Right forelimb (tissue), 1 donor: ENCODE measurements at regions not wholly inside any gene's neighbourhood (a gene's known extent, or its start where the extent isn't known, plus 50 kb on each side); places are given as distances from the start of the nearest gene placed in this dataset.
A peak's percentile ranks its signal among the peaks of the same experiment; 100 is the strongest.

ENCODE experiments used
- DNase-seq: peaks from one replicate; pipeline ENCODE4 v3.0.0-alpha.2; 2018

- DNase-seq: peak; percentile 63
Observed at GRCh38 chr15:62558640-62559380, 393.7 kb upstream of the C2CD4B start.

- DNase-seq: no peak
Observed at GRCh38 chr15:62559381-62559733, 394.3 kb upstream of the C2CD4B start.

DNA sequence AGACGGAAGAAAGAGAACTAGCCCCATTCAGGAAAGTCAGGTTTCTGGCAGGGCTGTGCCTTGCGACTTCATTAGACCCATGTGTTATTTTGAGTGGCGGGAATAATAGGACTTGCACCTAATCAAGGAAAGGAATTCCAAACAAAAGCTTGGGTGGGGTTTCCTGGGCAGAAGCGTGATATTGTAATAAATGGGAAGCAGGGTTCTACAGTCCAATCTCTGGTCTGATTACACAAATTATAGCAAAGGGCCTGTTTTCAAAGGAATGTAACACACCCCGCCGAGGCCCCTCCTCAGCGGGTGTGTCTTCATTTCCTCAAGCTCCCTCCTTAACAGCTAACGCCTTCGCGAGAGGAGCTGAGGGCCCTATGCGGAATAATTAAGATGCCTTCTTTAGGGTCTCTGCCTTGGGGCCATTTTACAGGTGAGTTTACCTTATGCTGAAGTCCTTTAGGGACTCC is 396.0 kb upstream of the C2CD4B start:
- no peak for DNase-seq

GRCh38 chr15:62561571-62561970 is 396.5 kb upstream of the C2CD4B start:
- DNase-seq: no peak

- no peak for DNase-seq
Observed at GRCh38 chr15:62564886-62565633, 400.0 kb upstream of the C2CD4B start.

DNA sequence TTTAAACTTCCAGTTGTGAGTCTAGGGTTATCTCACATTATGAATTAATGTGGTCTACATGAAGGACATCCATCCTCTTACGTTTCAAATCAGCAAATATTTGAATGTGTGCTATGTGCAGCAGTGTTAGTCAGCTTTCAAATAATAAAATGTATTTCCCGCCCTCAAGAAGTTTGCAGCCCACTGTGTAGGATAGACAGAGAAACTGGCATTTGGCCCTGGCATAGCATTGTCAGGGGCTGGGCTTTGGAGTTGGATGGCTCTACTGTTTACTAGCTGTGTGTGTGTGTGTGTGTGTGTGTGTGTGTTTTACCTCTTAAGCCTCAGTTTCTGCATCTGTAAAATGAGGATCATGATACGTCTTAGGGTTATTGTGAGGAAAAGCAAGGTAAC is 400.5 kb upstream of the C2CD4B start:
- no peak for DNase-seq

- no peak for DNase-seq
Observed at GRCh38 chr15:62566248-62566647, 401.2 kb upstream of the C2CD4B start.

DNA sequence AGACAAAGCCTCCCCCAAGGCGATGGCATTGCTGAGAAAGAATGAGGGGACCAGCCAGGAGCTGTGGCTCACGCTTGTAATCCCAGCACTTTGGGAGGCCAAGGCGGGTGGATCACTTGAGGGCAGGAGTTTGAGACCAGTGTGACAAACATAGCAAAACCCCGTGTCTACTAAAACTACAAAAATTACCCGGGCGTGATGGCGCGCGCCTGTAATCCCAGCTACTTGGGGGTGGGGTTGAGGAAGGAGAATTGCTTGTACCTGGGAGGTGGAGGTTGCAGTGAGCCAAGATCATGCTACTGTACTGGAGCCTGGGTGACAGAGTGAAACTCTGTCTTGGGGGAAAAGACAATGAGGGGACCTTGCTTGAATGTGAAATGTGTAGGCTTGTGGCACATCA is 402.4 kb upstream of the C2CD4B start:
- no peak for DNase-seq

DNA sequence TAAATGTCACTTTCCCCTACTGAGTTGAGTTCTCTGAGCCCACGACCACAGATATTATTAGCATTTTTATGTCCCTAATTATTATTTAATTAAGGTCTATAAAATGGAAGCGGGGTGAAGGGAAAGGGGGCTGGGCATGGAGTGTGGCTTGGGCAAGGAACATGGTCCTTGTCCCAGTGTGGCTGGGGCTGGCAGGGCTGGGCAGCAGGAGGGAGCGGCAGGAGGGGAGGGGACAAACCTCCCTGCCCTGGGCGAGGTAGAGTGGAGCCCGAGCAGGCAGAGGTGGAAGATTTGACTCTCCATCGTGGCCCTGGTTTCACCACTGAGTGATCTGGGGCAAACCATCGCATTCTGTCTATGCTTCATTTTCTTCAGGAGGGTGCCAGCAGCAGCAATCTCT is 402.9 kb upstream of the C2CD4B start:
- DNase-seq: no peak

GRCh38 chr15:62568702-62569101 is 403.6 kb upstream of the C2CD4B start:
- no peak for DNase-seq

GRCh38 chr15:62569460-62570404 is 404.6 kb upstream of the C2CD4B start:
- DNase-seq: no peak

DNA sequence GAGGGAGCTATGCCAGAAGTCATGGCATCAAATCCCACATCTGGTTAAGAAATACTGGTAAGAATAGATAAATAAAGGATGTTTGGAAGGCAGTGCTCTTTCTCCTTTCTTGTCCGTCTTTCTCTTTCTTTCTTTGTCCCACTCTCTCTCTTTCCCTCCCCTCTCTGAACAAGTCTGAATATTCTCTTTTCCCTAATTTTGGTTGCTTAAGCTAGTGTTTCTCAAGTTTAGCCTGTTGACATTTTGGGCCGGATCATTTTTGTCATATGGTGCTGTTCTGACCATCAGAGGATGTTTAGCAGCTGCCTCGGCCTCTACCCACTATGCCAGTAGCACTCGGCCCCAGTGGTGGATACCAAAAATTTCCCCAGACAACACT is 405.3 kb upstream of the C2CD4B start:
- no peak for DNase-seq

DNA sequence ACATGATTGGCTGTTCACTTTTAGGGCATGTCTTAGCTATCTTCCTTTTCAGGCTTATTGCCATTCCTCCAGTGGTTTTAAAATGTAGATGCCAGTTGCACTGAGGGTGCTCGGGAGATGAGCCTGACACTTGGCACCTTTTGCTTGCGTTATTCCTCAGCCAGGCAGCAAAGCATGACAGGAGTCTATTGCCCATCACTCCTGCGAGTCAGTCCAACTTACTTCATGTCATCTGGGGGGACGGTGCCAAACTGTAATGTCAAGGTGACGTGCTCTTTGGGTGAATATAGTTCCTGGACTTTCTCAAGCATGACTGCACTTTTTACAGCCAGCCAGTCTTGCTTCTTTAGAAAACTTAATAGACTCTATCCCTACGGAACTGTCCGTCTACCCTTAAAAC is 406.0 kb upstream of the C2CD4B start:
- DNase-seq: no peak

DNA sequence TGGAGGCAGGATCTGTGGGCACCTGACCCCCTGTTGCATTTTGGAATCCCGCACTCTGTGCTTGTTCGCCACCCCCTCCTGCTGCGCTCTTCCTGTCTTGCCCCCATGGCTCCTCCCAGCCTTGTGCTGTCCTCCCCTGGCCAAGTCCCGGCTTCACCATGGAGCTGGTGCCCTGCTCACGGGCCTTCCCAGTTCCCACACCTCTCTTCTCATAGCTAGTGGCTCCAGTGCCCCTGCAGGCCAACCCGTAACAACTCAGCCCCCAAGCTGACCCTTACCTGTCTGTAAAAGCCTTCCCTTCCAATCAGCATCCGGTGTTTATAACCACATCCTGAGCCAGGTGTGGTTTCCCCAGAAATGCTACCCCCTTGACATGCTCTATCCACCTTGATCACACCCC is 407.7 kb upstream of the C2CD4B start:
- no peak for DNase-seq

DNA sequence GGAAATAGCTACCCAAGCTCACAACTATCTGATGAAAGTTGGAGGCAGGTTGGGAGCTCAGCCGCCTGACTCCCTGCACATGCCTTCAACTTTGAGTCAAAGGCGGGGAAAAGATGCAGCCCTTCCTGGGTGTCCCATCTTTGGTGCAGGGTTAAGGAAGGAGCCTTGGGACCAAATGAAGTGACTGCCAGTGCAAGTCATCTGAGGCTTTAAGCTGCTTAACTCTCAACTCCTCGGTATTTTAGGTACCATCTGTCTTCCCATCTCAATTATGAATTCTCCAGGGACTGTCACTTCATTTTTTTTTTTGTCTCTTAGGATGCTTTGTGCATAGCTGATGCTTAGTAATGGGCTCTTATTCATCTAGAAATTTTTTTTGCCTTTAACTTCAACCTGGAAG is 408.8 kb upstream of the C2CD4B start:
- no peak for DNase-seq

GRCh38 chr15:62578546-62578945 is 413.5 kb upstream of the C2CD4B start:
- no peak for DNase-seq

GRCh38 chr15:62578960-62579359 is 413.9 kb upstream of the C2CD4B start:
- no peak for DNase-seq

- DNase-seq: no peak
Observed at GRCh38 chr15:62579842-62580241, 414.8 kb upstream of the C2CD4B start.

- DNase-seq: no peak
Observed at GRCh38 chr15:62582580-62582979, 417.5 kb upstream of the C2CD4B start.

GRCh38 chr15:62584301-62585235 is 419.5 kb upstream of the C2CD4B start:
- DNase-seq: no peak

- DNase-seq: no peak
Observed at GRCh38 chr15:62588938-62589670, 424.0 kb upstream of the C2CD4B start.
